Type B pancreatic cell (in vitro differentiated cells): ENCODE measurements at regions not wholly inside any gene's neighbourhood (a gene's known extent, or its start where the extent isn't known, plus 50 kb on each side); places are given as distances from the start of the nearest gene placed in this dataset.

Experiments
- DNase-seq: peaks from one replicate; pipeline ENCODE4 v3.0.0; 2021; ENCODE audit warnings: mixed read lengths; ENCODE audit not compliant: unreplicated experiment; ENCODE audit errors: extremely low spot score
- H3K27ac Mint-ChIP-seq: 2 replicates; pipeline ENCODE4 v1.8.0; 2021; ENCODE audit warnings: mild to moderate bottlenecking, mixed read lengths
- H3K27me3 Mint-ChIP-seq: 2 replicates; pipeline ENCODE4 v1.8.0; 2021; ENCODE audit warnings: mixed read lengths
- H3K36me3 Mint-ChIP-seq: 2 replicates; pipeline ENCODE4 v1.8.0; 2021; ENCODE audit warnings: mixed read lengths
- H3K4me1 Mint-ChIP-seq: one replicate; pipeline ENCODE4 v1.8.0; 2021; ENCODE audit warnings: mixed read lengths; ENCODE audit not compliant: unreplicated experiment
- H3K4me3 Mint-ChIP-seq: 2 replicates; pipeline ENCODE4 v1.8.0; 2021; ENCODE audit warnings: mild to moderate bottlenecking, mixed read lengths
- H3K9me3 Mint-ChIP-seq: 2 replicates; pipeline ENCODE4 v1.8.0; 2021; ENCODE audit warnings: mixed read lengths
- CTCF ChIP-seq: fragments of 200-600 bp; sonication (generic); conservative IDR thresholded peaks from 2 replicates; pipeline ENCODE4 v1.5.0; 2021; ENCODE audit warnings: antibody characterized with exemption, mild to moderate bottlenecking

GRCh38 chr2:59988341-59988740 is 565.1 kb downstream of the BCL11A start:
- Mint-ChIP-seq H3K9me3 (no peaks in the 10 kb centered on the region), H3K36me3 (no peaks in the 10 kb centered on the region), H3K4me1 (no peaks in the 10 kb centered on the region), H3K27me3 (no peaks in the 10 kb centered on the region), H3K4me3 (no peak overlapping the region), H3K27ac (no peak overlapping the region)
- no peak for TF ChIP-seq CTCF
- DNase-seq: no peak

- Mint-ChIP-seq H3K27me3 (no peaks in the 10 kb centered on the region), H3K27ac (no peak overlapping the region), H3K4me1 (no peaks in the 10 kb centered on the region), H3K9me3 (no peaks in the 10 kb centered on the region), H3K36me3 (no peaks in the 10 kb centered on the region), H3K4me3 (no peak overlapping the region)
- TF ChIP-seq CTCF: no peak
- DNase-seq: no peak
Measured at GRCh38 chr2:59986511-59986910, 566.9 kb downstream of the BCL11A start.

GRCh38 chr2:59985923-59986322 is 567.5 kb downstream of the BCL11A start:
- H3K4me1 Mint-ChIP-seq: no peaks in the 10 kb centered on the region
- H3K27me3 Mint-ChIP-seq: no peaks in the 10 kb centered on the region
- no peak for DNase-seq
- H3K36me3 Mint-ChIP-seq: no peaks in the 10 kb centered on the region
- H3K9me3 Mint-ChIP-seq: peaks cover 1% of the 10 kb centered on the region
- no peak for TF ChIP-seq CTCF
- no peak overlapping the region for H3K4me3 Mint-ChIP-seq
- no peak overlapping the region for H3K27ac Mint-ChIP-seq

- H3K4me3 Mint-ChIP-seq: no peak overlapping the region
- no peak for DNase-seq
- H3K27ac Mint-ChIP-seq: no peak overlapping the region
- no peaks in the 10 kb centered on the region for H3K36me3 Mint-ChIP-seq
- no peak for TF ChIP-seq CTCF
- H3K27me3 Mint-ChIP-seq: no peaks in the 10 kb centered on the region
- peaks cover 20% of the 10 kb centered on the region for H3K4me1 Mint-ChIP-seq
- peaks cover 5% of the 10 kb centered on the region for H3K9me3 Mint-ChIP-seq
Measured at GRCh38 chr2:59974051-59974766, 579.2 kb downstream of the BCL11A start.

- no peak for TF ChIP-seq CTCF
- Mint-ChIP-seq H3K4me3 (no peak overlapping the region), H3K27ac (no peak overlapping the region), H3K27me3 (peaks cover 3% of the 10 kb centered on the region), H3K4me1 (peaks cover 17% of the 10 kb centered on the region), H3K36me3 (no peaks in the 10 kb centered on the region), H3K9me3 (no peaks in the 10 kb centered on the region)
- DNase-seq: no peak
Measured at GRCh38 chr2:59969161-59969560, 584.3 kb downstream of the BCL11A start.
